ENCODE measurements at regions not wholly inside any gene's neighbourhood (a gene's known extent, or its start where the extent isn't known, plus 50 kb on each side); places are given as distances from the start of the nearest gene placed in this dataset.

- TF ChIP-seq SP1 (IDR thresholded peaks at IDR 0.05) (no peak), CTBP1 (IDR thresholded peaks at IDR 0.05; ENCODE audit: borderline replicate concordance) (no peak), BHLHE40 (IDR thresholded peaks at IDR 0.05; ENCODE audit: borderline replicate concordance) (no peak), HDGF (IDR thresholded peaks at IDR 0.05; ENCODE audit: borderline replicate concordance) (no peak), TARDBP (IDR thresholded peaks at IDR 0.05) (no peak), FOXM1 (IDR thresholded peaks at IDR 0.05; ENCODE audit: borderline replicate concordance) (no peak)
Measured at GRCh38 chr5:5066276-5067186, 73.6 kb upstream of the ADAMTS16 start.

Data from HEK293T (cell line).